ENCODE measurements at regions not wholly inside any gene's neighbourhood (a gene's known extent, or its start where the extent isn't known, plus 50 kb on each side); places are given as distances from the start of the nearest gene placed in this dataset.

DNA sequence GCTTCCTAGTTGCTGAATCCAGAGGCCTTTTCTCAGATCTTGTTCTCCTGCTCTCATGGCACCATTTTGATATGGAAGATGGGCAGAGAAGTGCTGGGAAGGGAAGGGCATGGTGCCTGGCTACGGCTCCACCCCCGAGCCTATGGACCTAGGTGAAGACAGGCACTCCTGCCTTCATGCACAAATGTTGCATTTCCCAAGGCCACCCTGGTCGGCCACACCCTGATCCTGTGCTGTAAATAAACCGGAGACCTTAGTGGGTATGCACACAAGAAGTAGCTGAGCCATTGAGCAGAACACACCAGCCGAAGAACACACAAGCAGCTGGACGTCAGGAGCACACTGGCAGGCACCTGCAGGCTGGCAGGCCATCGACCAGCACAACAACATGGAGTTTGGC lies 261.6 kb downstream of the SHQ1 start:
- DNase-seq = no peak

- DNase-seq = no peak
Measured at GRCh38 chr3:72585966-72586365, 262.3 kb downstream of the SHQ1 start.

DNA sequence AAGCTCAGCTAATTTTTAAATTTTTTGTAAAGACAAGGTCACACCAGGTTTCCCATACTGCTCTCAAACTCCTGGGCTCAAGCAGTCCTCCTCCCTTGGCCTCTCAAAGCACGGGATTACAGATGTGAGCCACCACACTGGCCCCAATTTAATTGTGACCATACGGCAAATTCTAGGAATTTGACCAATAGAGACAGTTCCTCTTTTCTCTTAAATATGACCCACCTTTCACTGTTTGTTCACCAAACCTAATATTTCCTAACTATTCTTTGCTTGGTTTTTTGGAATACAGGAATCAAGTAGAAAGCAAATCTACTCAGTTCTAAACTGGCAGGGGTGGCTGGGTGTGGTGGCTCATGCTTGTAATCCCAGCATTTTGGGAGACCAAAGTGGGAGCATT lies 264.0 kb downstream of the SHQ1 start:
- DNase-seq = no peak

GRCh38 chr3:72582963-72583362 lies 265.3 kb downstream of the SHQ1 start:
- no peak for DNase-seq

- no peak for DNase-seq
Measured at GRCh38 chr3:72582211-72582878, 265.9 kb downstream of the SHQ1 start.

DNA sequence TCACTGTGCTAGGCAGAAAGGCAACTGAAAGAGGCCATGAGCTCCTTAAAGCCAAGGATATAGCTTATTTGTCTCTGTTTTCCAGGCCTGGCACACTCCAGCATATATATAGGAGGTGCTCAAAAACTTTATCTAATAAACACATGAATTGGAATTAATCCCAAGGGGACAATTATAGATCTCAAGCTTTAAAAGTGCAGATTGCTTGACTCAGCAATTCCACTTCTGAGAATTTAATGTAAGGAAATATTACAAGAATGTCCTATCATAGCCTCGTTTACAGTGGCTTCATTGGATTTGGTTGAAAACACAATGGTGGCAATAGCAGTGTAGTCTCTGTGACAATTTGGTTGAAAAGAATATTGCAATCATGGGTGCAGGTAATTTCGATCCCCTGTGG lies 267.3 kb downstream of the SHQ1 start:
- no peak for DNase-seq

- DNase-seq = no peak
Measured at GRCh38 chr3:72580246-72580756, 267.9 kb downstream of the SHQ1 start.

DNA sequence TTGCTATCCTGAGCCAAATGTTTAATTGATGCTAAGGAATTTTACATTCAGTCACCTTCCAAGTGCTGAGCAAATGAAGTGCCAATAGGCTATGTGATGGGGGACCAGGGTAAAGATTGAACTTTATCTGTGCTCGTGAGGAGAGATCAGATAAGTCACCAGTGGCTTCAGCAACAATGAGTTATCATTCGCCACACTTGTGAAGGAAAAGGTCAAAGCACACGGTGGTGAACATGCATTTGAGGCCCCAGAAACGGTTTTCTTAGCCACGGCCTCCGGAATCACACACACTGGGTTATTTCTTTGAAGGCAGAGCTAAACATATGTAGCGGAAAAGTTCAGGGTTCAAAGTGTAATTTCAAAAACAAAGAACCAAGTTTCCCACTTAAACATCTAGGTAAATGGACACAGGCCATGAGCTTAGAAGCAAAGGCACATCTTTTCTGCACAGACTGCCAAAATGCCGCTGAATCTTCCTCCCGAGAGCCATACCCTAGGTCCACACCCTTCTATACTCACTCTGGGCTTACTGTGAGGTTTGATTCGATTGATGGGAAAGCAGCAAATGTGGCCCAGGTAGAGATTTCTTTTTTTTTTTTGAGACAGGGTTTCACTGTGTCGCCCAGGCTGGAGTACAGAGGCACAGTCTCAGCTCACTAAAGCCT lies 268.5 kb downstream of the SHQ1 start:
- DNase-seq = no peak

- DNase-seq = no peak
Measured at GRCh38 chr3:72579191-72579580, 269.1 kb downstream of the SHQ1 start.

DNA sequence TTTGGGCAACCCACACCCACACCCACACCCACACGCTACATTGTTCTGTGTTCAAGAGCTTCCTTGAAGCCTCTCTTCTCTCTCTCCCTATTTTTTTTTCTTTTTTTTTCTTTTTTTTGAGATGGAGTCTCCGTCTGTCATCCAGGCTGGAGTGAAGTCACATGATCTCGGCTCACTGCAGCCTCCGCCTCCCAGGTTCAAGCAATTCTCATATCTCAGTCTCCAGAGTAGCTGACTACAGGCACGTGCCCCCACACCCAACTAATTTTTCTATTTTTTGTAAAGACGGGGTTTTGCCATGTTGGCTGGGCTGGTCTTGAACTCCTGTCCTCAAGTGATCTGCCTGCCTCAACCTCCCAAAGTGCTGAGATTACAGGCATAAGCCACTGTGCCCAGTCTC lies 271.1 kb downstream of the SHQ1 start:
- no peak for DNase-seq

DNA sequence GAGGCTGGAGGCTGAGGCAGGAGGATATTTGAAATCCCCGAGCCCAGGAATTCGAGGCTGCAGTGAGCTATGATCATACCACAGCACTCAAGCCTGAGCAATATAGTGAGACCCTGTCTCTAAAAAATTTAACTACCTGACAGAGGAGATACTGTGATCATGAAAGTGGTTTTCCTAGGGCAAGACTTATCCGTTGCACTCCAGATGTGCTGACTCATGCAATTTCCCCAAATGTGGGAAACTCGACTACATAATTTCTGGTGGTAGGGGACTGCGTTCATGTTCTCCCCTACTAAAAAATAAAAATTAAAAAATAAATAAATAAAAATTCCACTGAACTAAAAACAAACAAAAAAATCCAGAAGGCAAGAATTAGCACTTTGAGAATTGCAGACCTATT lies 271.7 kb downstream of the SHQ1 start:
- no peak for DNase-seq

DNA sequence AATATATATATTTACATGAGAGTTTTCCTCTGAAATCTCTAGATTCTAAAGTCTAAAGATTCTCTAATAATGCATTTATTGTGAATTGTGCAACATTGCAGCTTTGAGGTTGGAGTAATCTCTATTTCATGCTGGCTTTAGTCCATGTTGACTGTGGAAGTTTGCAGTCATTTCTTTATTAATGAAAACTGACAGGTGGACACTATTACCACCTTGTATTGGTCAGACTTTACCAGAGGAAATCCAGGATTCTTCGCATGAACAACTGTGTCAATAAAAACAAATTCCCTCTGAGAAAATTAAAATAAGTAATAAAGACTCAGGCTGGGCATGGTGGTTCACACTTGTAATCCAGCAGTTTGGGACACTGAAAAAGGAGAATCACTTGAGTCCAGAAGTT lies 274.1 kb downstream of the SHQ1 start:
- no peak for DNase-seq

DNA sequence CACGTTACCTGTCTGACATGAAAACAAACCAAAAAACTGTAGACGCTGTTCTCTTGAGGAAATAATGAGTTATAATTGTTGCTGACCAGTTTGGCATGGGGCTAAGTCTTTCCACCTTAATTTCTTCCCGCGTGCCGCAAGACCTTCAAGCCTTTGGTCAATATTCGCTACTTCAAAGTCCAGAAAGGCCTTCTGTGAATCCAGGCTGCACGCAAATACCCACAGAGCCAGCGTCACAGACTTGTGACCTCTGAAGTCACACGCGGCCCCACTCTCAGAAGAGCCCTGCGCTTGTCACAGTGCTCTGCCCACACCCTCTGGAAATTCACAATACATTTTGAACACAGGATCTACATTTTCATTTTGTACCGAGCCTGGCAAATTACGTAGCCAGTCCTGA lies 275.2 kb downstream of the SHQ1 start:
- no peak for DNase-seq

DNA sequence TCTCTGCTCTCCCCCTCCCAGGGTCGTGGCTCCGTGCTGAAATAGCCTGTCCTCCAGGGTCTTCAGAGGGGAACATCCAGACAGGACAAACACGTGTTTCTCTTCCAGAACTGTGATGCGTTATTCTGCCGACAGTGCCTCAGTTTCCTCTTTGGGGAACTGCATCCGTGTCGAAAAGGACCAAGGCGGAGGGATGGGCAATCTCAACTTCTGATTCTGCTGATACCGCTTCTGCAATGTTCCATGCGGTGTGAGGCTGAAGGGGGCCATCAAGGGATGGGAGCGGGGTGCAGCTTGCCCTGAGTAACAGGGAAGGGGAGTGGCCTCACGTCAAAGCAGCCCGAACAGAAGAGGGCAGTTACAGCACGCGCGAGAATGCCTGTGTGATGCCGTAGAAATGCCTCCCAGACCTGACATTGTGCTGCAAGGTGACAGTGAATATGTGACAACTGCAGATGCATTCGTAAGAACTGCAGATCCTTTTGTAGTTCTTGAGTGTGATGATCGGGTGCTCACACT lies 275.7 kb downstream of the SHQ1 start:
- DNase-seq = no peak

DNA sequence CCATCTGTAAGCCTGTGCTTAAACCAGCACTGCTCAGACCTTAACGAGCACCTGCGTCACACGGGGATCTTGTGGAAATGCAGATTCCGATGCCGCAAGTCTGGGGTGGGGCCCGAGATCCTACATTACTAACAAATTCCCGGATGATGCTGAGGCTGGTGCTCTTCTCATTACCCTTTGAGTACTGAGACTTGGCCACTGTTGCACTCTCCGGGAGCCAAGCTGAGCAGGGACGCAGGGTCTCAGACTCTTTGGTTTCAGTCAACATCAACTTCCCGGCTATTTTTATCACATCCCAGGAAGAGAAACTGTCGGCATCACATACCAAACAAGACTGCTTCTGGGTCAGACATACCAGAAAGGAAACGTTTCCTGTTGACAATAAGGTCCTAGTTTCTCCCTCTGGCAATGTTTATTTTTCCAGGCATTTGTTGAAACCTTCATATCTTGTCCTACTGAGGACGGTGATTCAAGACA lies 276.6 kb downstream of the SHQ1 start:
- no peak for DNase-seq

DNA sequence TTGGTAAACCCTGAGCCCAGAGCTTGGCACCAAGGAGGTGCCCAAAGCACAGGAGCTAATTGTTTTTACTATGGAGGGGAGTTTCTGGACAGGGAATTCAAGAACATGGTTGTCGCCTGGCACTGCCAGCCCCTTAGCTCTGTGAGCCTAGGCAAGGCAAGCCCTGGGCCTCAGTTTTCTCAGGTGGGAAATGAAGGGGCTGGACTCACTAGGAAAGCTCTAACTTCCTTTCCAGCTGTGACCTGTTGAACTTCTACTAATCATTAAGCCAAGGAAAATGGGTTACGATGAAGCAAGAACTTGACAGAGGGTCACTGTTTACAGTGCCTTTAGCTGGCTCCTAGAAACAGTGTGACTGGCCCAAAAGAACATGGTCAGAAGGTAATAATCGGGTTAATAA lies 277.2 kb downstream of the SHQ1 start:
- DNase-seq = no peak

GRCh38 chr3:72569754-72570440 lies 278.3 kb downstream of the SHQ1 start:
- no peak for DNase-seq

DNA sequence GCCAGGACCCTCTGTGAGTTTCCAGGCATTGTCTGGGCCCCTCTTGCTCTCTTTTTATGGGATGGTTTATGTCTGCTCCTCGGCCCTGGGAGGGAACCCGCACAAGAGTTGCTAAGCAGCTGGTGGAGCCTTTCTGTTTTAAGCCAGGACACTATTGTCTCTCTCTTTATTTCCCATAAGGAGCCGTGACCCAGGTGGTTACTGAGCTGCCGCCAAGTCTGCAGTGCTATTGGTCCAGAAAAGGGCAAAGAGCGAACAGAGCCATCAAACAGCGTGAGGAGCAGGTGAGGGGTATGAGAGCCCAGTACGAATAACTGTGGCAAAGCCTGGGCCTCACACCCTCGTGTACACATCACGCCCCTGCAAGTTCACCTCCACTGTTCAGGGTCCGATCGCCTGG lies 280.2 kb downstream of the SHQ1 start:
- DNase-seq = no peak

DNA sequence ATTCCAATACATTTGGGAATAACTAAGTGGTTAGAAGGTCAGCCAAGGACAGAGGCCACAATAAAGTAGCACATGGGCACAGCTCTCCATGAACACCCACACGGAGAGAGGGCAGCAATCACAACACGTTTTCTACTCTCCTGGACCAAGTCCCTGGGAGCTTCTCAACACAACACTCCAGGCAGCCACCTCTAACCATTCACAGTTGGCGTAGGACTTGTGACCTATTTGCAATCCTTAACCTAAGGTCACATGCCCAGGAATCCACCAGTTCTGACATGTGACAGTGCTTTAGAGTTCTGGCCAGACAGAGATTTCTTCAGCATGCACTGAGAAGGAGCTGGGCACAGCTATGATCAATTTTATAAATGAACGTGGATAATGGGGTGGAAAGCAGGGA lies 280.8 kb downstream of the SHQ1 start:
- DNase-seq = no peak

GRCh38 chr3:72565593-72565992 lies 282.7 kb downstream of the SHQ1 start:
- no peak for DNase-seq

- no peak for DNase-seq
Measured at GRCh38 chr3:72563690-72564370, 284.4 kb downstream of the SHQ1 start.

DNA sequence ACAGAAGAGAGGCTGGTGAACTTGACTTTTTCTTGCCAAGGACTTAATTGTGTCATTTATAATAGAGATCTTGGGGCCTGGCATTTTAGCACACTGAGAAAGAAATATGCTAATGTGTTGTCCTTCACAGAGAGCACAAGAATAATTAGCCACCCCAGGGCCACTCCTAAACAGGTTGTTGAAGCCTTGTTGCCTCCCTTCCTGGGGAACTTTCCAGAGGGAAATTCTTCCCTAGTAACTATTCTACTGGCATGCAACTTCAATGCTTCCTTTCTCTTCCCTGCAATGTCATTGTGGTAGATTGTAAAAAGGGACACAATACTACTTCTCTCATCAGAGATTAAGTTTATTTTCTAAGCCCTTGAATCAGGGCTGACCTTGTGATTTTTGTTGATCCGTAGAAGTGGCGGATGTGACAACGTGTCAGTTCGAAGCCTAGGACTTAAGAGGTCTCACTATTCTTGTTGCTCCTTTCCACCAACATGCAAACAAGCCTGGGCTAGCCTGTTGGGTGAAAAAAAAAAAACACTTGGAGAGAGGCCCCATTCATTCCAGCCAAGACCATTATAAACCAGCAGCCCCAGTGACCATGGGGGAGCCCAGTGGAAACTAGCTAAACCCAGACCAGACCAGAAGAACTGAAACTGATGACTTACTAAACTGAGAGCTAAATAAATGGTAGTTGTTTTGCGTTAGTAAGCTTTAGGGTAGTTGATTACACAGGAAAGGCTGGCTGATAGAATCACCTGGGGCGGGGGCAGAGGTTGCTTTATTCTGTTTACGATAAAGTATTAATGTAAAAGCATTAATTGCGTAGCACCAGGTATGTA lies 287.2 kb downstream of the SHQ1 start:
- no peak for DNase-seq

Measured in stimulated activated CD4-positive, alpha-beta T cell treated with anti-CD3 and anti-CD28 coated beads, Interleukin-15, amount 100 ng/mL, for 24 hours (primary cell).